Activated naive CD8-positive, alpha-beta T cell (primary cell): ENCODE measurements at regions not wholly inside any gene's neighbourhood (a gene's known extent, or its start where the extent isn't known, plus 50 kb on each side); places are given as distances from the start of the nearest gene placed in this dataset.

Experiments
- H3K27ac Mint-ChIP-seq: one replicate; pipeline ENCODE4 v1.8.0; 2021; ENCODE audit warnings: mixed read lengths
- H3K27me3 Mint-ChIP-seq: one replicate; pipeline ENCODE4 v1.8.0; 2021; ENCODE audit warnings: mixed read lengths
- H3K36me3 Mint-ChIP-seq: one replicate; pipeline ENCODE4 v1.8.0; 2021; ENCODE audit warnings: mixed read lengths
- H3K4me1 Mint-ChIP-seq: one replicate; pipeline ENCODE4 v1.8.0; 2021; ENCODE audit warnings: low read depth, mixed read lengths
- H3K4me3 Mint-ChIP-seq: one replicate; pipeline ENCODE4 v1.8.0; 2021; ENCODE audit warnings: mild to moderate bottlenecking, mixed read lengths
- H3K9me3 Mint-ChIP-seq: one replicate; pipeline ENCODE4 v1.8.0; 2021; ENCODE audit warnings: low read depth, mixed read lengths

GRCh38 chr13:34816245-34816884, 125.7 kb upstream of the NBEA start:
- Mint-ChIP-seq H3K36me3 (no peaks in the 10 kb centered on the region), H3K9me3 (peaks cover 15% of the 10 kb centered on the region), H3K4me1 (no peaks in the 10 kb centered on the region), H3K27ac (no peak overlapping the region), H3K27me3 (peaks cover 3% of the 10 kb centered on the region), H3K4me3 (no peak overlapping the region)

- H3K36me3 Mint-ChIP-seq = no peaks in the 10 kb centered on the region
- no peak overlapping the region for H3K27ac Mint-ChIP-seq
- peaks cover 3% of the 10 kb centered on the region for H3K27me3 Mint-ChIP-seq
- H3K4me1 Mint-ChIP-seq = no peaks in the 10 kb centered on the region
- peaks cover 12% of the 10 kb centered on the region for H3K9me3 Mint-ChIP-seq
- H3K4me3 Mint-ChIP-seq = no peak overlapping the region
Measured at GRCh38 chr13:34816908-34817665, 125.0 kb upstream of the NBEA start.

- Mint-ChIP-seq H3K9me3 (no peaks in the 10 kb centered on the region), H3K27ac (no peak overlapping the region), H3K36me3 (no peaks in the 10 kb centered on the region), H3K4me3 (no peak overlapping the region), H3K27me3 (peaks cover 5% of the 10 kb centered on the region), H3K4me1 (no peaks in the 10 kb centered on the region)
Measured at GRCh38 chr13:34822650-34823049, 119.4 kb upstream of the NBEA start.

GRCh38 chr13:34826432-34826831, 115.6 kb upstream of the NBEA start:
- Mint-ChIP-seq H3K4me1 (no peaks in the 10 kb centered on the region), H3K4me3 (no peak overlapping the region), H3K27ac (no peak overlapping the region), H3K36me3 (no peaks in the 10 kb centered on the region), H3K27me3 (peaks cover 2% of the 10 kb centered on the region), H3K9me3 (no peaks in the 10 kb centered on the region)

- no peak overlapping the region for H3K4me3 Mint-ChIP-seq
- no peaks in the 10 kb centered on the region for H3K36me3 Mint-ChIP-seq
- no peaks in the 10 kb centered on the region for H3K4me1 Mint-ChIP-seq
- H3K27ac Mint-ChIP-seq = no peak overlapping the region
- peaks cover 10% of the 10 kb centered on the region for H3K27me3 Mint-ChIP-seq
- peaks cover 6% of the 10 kb centered on the region for H3K9me3 Mint-ChIP-seq
Measured at GRCh38 chr13:34833562-34834182, 108.4 kb upstream of the NBEA start.

- no peak overlapping the region for H3K4me3 Mint-ChIP-seq
- no peak overlapping the region for H3K27ac Mint-ChIP-seq
- peaks cover 10% of the 10 kb centered on the region for H3K27me3 Mint-ChIP-seq
- H3K4me1 Mint-ChIP-seq = no peaks in the 10 kb centered on the region
- H3K36me3 Mint-ChIP-seq = no peaks in the 10 kb centered on the region
- H3K9me3 Mint-ChIP-seq = no peaks in the 10 kb centered on the region
Measured at GRCh38 chr13:34842466-34842865, 99.6 kb upstream of the NBEA start.

- no peak overlapping the region for H3K4me3 Mint-ChIP-seq
- no peaks in the 10 kb centered on the region for H3K4me1 Mint-ChIP-seq
- no peaks in the 10 kb centered on the region for H3K9me3 Mint-ChIP-seq
- peaks cover 2% of the 10 kb centered on the region for H3K27me3 Mint-ChIP-seq
- H3K27ac Mint-ChIP-seq = no peak overlapping the region
- no peaks in the 10 kb centered on the region for H3K36me3 Mint-ChIP-seq
Measured at GRCh38 chr13:34847766-34848165, 94.3 kb upstream of the NBEA start.

- H3K9me3 Mint-ChIP-seq = no peaks in the 10 kb centered on the region
- no peaks in the 10 kb centered on the region for H3K4me1 Mint-ChIP-seq
- H3K27ac Mint-ChIP-seq = no peak overlapping the region
- H3K4me3 Mint-ChIP-seq = no peak overlapping the region
- peaks cover 2% of the 10 kb centered on the region for H3K27me3 Mint-ChIP-seq
- H3K36me3 Mint-ChIP-seq = no peaks in the 10 kb centered on the region
Measured at GRCh38 chr13:34849406-34849805, 92.7 kb upstream of the NBEA start.

- Mint-ChIP-seq H3K4me1 (no peaks in the 10 kb centered on the region), H3K27ac (no peak overlapping the region), H3K9me3 (no peaks in the 10 kb centered on the region), H3K27me3 (peaks cover 1% of the 10 kb centered on the region), H3K4me3 (no peak overlapping the region), H3K36me3 (no peaks in the 10 kb centered on the region)
Measured at GRCh38 chr13:34853161-34853560, 88.9 kb upstream of the NBEA start.

- H3K36me3 Mint-ChIP-seq = no peaks in the 10 kb centered on the region
Measured at GRCh38 chr13:34857558-34858325, 84.3 kb upstream of the NBEA start.

GRCh38 chr13:34862311-34862710, 79.8 kb upstream of the NBEA start:
- no peak overlapping the region for H3K27ac Mint-ChIP-seq
- no peaks in the 10 kb centered on the region for H3K36me3 Mint-ChIP-seq
- H3K4me3 Mint-ChIP-seq = no peak overlapping the region
- no peaks in the 10 kb centered on the region for H3K9me3 Mint-ChIP-seq
- H3K4me1 Mint-ChIP-seq = no peaks in the 10 kb centered on the region
- H3K27me3 Mint-ChIP-seq = peaks cover 1% of the 10 kb centered on the region

More at GRCh38 chr13:34857558-34858325, 84.3 kb upstream of the NBEA start:
- H3K9me3 Mint-ChIP-seq = no peaks in the 10 kb centered on the region
- no peaks in the 10 kb centered on the region for H3K4me1 Mint-ChIP-seq
- peaks cover 2% of the 10 kb centered on the region for H3K27me3 Mint-ChIP-seq
- H3K4me3 Mint-ChIP-seq = no peak overlapping the region
- H3K27ac Mint-ChIP-seq = no peak overlapping the region

GRCh38 chr13:34862716-34863115, 79.4 kb upstream of the NBEA start:
- H3K27me3 Mint-ChIP-seq = peaks cover 1% of the 10 kb centered on the region
- no peaks in the 10 kb centered on the region for H3K4me1 Mint-ChIP-seq
- no peaks in the 10 kb centered on the region for H3K9me3 Mint-ChIP-seq
- no peaks in the 10 kb centered on the region for H3K36me3 Mint-ChIP-seq
- no peak overlapping the region for H3K4me3 Mint-ChIP-seq
- H3K27ac Mint-ChIP-seq = no peak overlapping the region

- Mint-ChIP-seq H3K4me1 (no peaks in the 10 kb centered on the region), H3K27ac (no peak overlapping the region), H3K9me3 (no peaks in the 10 kb centered on the region), H3K4me3 (no peak overlapping the region), H3K27me3 (peaks cover 3% of the 10 kb centered on the region), H3K36me3 (no peaks in the 10 kb centered on the region)
Measured at GRCh38 chr13:34863360-34864135, 78.5 kb upstream of the NBEA start.

- Mint-ChIP-seq H3K9me3 (no peaks in the 10 kb centered on the region), H3K36me3 (no peaks in the 10 kb centered on the region), H3K4me1 (no peaks in the 10 kb centered on the region), H3K4me3 (no peak overlapping the region), H3K27ac (no peak overlapping the region), H3K27me3 (peaks cover 3% of the 10 kb centered on the region)
Measured at GRCh38 chr13:34864671-34865070, 77.4 kb upstream of the NBEA start.
